ENCODE measurements at regions not wholly inside any gene's neighbourhood (a gene's known extent, or its start where the extent isn't known, plus 50 kb on each side); places are given as distances from the start of the nearest gene placed in this dataset.
"Not testable (repeated sequence)": the region's sequence is repeated elsewhere in the genome, so short reads cannot be mapped to it uniquely, and the experiment has no call there.

- H3K9ac ChIP-seq (ENCODE audit: low read depth, low read length, poor library complexity): no peak overlapping the region
- no peak overlapping the region for H2BK5ac ChIP-seq (ENCODE audit: low read length)
- H3K79me1 ChIP-seq (ENCODE audit: low read depth, low read length): no peaks in the 10 kb centered on the region
- no peak overlapping the region for H2AFZ ChIP-seq (ENCODE audit: low read length)
- peaks cover 2 to 13% of the 10 kb centered on the region in 2 donors for H3K4me1 ChIP-seq (ENCODE audit: control insufficient read depth in 2 of 2, insufficient read depth in 1 of 2, low read depth in 1 of 2, low read length in 2 of 2)
- no peak overlapping the region for H2BK120ac ChIP-seq (ENCODE audit: low read depth, low read length)
- H2BK12ac ChIP-seq (ENCODE audit: low read length): no peak overlapping the region
- H3K18ac ChIP-seq (ENCODE audit: low read length): no peak overlapping the region
- no peak overlapping the region for H2AK5ac ChIP-seq (ENCODE audit: low read depth, low read length)
- H3K4me2 ChIP-seq (ENCODE audit: insufficient read depth, low read length, poor library complexity, severe bottlenecking): no peak overlapping the region
- H3K14ac ChIP-seq (ENCODE audit: low read length): no peak overlapping the region
- H3K23ac ChIP-seq (ENCODE audit: low read depth, low read length, poor library complexity): no peak overlapping the region
- H3K9me3 ChIP-seq (replicated peaks in 1 of 2; ENCODE audit: control insufficient read depth in 2 of 2, insufficient read depth in 1 of 2, low read depth in 1 of 2, low read length in 2 of 2): no peaks in the 10 kb centered on the region
- H3K4me3 ChIP-seq (ENCODE audit: low read length in 2 of 2): no peak overlapping the region
- H3K36me3 ChIP-seq (replicated peaks in 1 of 2; ENCODE audit: control insufficient read depth in 2 of 2, insufficient read depth in 2 of 2, low read length in 2 of 2): no peaks in the 10 kb centered on the region
- H3K27me3 ChIP-seq (ENCODE audit: control insufficient read depth in 3 of 3, insufficient read depth in 3 of 3, low read depth in 1 of 3, low read length in 3 of 3): no peaks in the 10 kb centered on the region
- no peak overlapping the region for H2BK15ac ChIP-seq (ENCODE audit: low read length)
- H4K91ac ChIP-seq (ENCODE audit: low read depth, low read length, poor library complexity): no peak overlapping the region
- no peak overlapping the region for H3K4ac ChIP-seq (ENCODE audit: low read length)
- H3K27ac ChIP-seq (replicated peaks; ENCODE audit: low read length): no peak overlapping the region
- WGBS, 2 donors (ENCODE audit: extremely low coverage in 2 of 2, insufficient read length in 2 of 2, insufficient replicate concordance in 1 of 2): no CpG with 5 or more reads among the region's 2 CpGs
- no peak overlapping the region for H4K8ac ChIP-seq (ENCODE audit: low read depth, low read length)
- no peak for DNase-seq (ENCODE audit: low spot score)
These were observed 251.8 kb upstream of the POU5F2 start for GRCh38 chr5:93993161-93993560.

GRCh38 chr5:93990504-93991070 is 249.2 kb upstream of the POU5F2 start:
- no peak overlapping the region for H2BK120ac ChIP-seq (ENCODE audit: low read depth, low read length)
- no peak for DNase-seq (ENCODE audit: low spot score)
- H3K27me3 ChIP-seq (ENCODE audit: control insufficient read depth in 3 of 3, insufficient read depth in 3 of 3, low read depth in 1 of 3, low read length in 3 of 3): no peaks in the 10 kb centered on the region
- no peak overlapping the region for H3K4me2 ChIP-seq (ENCODE audit: insufficient read depth, low read length, poor library complexity, severe bottlenecking)
- H3K27ac ChIP-seq (replicated peaks; ENCODE audit: low read length): no peak overlapping the region
- no peaks in the 10 kb centered on the region for H3K36me3 ChIP-seq (replicated peaks in 1 of 2; ENCODE audit: control insufficient read depth in 2 of 2, insufficient read depth in 2 of 2, low read length in 2 of 2)
- H3K18ac ChIP-seq (ENCODE audit: low read length): no peak overlapping the region
- no peak overlapping the region for H3K4me3 ChIP-seq (ENCODE audit: low read length in 2 of 2)
- no peak overlapping the region for H3K4ac ChIP-seq (ENCODE audit: low read length)
- no peaks in the 10 kb centered on the region for H3K79me1 ChIP-seq (ENCODE audit: low read depth, low read length)
- H3K4me1 ChIP-seq (ENCODE audit: control insufficient read depth in 2 of 2, insufficient read depth in 1 of 2, low read depth in 1 of 2, low read length in 2 of 2): peaks cover 2 to 13% of the 10 kb centered on the region in 2 donors
- peaks cover 0 to 3% of the 10 kb centered on the region in 2 donors for H3K9me3 ChIP-seq (replicated peaks in 1 of 2; ENCODE audit: control insufficient read depth in 2 of 2, insufficient read depth in 1 of 2, low read depth in 1 of 2, low read length in 2 of 2)
- no peak overlapping the region for H3K14ac ChIP-seq (ENCODE audit: low read length)
- no peak overlapping the region for H4K91ac ChIP-seq (ENCODE audit: low read depth, low read length, poor library complexity)
- H3K23ac ChIP-seq (ENCODE audit: low read depth, low read length, poor library complexity): no peak overlapping the region
- no peak overlapping the region for H2BK5ac ChIP-seq (ENCODE audit: low read length)
- no peak overlapping the region for H2AK5ac ChIP-seq (ENCODE audit: low read depth, low read length)
- H4K8ac ChIP-seq (ENCODE audit: low read depth, low read length): no peak overlapping the region
- H2AFZ ChIP-seq (ENCODE audit: low read length): peak overlapping the region; percentile 63
- H3K9ac ChIP-seq (ENCODE audit: low read depth, low read length, poor library complexity): no peak overlapping the region
- H2BK15ac ChIP-seq (ENCODE audit: low read length): no peak overlapping the region
- no peak overlapping the region for H2BK12ac ChIP-seq (ENCODE audit: low read length)
- no CpG with 5 or more reads among the region's 2 CpGs for WGBS, 2 donors (ENCODE audit: extremely low coverage in 2 of 2, insufficient read length in 2 of 2, insufficient replicate concordance in 1 of 2)

- not testable (repeated sequence) for H3K4ac ChIP-seq (ENCODE audit: low read length); H2BK15ac ChIP-seq (ENCODE audit: low read length); H3K18ac ChIP-seq (ENCODE audit: low read length); H2AFZ ChIP-seq (ENCODE audit: low read length); H4K91ac ChIP-seq (ENCODE audit: low read depth, low read length, poor library complexity); H3K4me2 ChIP-seq (ENCODE audit: insufficient read depth, low read length, poor library complexity, severe bottlenecking); H2BK12ac ChIP-seq (ENCODE audit: low read length); H2BK5ac ChIP-seq (ENCODE audit: low read length); H3K9ac ChIP-seq (ENCODE audit: low read depth, low read length, poor library complexity); H3K14ac ChIP-seq (ENCODE audit: low read length); H3K79me1 ChIP-seq (ENCODE audit: low read depth, low read length); H3K27me3 ChIP-seq (ENCODE audit: control insufficient read depth in 3 of 3, insufficient read depth in 3 of 3, low read depth in 1 of 3, low read length in 3 of 3); H3K9me3 ChIP-seq (replicated peaks in 1 of 2; ENCODE audit: control insufficient read depth in 2 of 2, insufficient read depth in 1 of 2, low read depth in 1 of 2, low read length in 2 of 2); DNase-seq (ENCODE audit: low spot score); H4K8ac ChIP-seq (ENCODE audit: low read depth, low read length); H2BK120ac ChIP-seq (ENCODE audit: low read depth, low read length); H3K27ac ChIP-seq (replicated peaks; ENCODE audit: low read length); H2AK5ac ChIP-seq (ENCODE audit: low read depth, low read length); H3K4me3 ChIP-seq (ENCODE audit: low read length in 2 of 2); H3K23ac ChIP-seq (ENCODE audit: low read depth, low read length, poor library complexity); H3K4me1 ChIP-seq (ENCODE audit: control insufficient read depth in 2 of 2, insufficient read depth in 1 of 2, low read depth in 1 of 2, low read length in 2 of 2); H3K36me3 ChIP-seq (replicated peaks in 1 of 2; ENCODE audit: control insufficient read depth in 2 of 2, insufficient read depth in 2 of 2, low read length in 2 of 2)
- WGBS, 2 donors (ENCODE audit: extremely low coverage in 2 of 2, insufficient read length in 2 of 2, insufficient replicate concordance in 1 of 2): no CpG with 5 or more reads among the region's 45 CpGs
These were observed 244.7 kb upstream of the POU5F2 start for GRCh38 chr5:93985940-93986570.

DNA sequence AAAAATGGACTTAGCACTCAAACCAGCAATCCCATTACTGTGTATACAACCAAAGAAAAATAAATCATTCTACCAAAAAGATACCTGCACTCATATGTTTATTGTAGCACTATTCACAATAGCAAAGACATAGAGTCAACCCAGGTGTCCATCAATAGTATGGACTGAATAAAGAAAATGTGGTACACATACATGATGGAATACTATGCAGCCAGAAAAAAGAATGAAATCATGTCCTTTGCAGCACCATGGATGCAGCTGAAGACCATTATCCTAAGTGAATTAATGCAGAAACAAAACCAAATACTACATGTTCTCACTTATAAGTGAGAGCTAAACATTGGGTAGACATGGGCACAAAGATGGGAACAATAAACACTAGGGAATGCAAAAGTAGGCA is 236.8 kb upstream of the POU5F2 start:
- Histone ChIP-seq H3K9ac (ENCODE audit: low read depth, low read length, poor library complexity) (no peak overlapping the region), H4K8ac (ENCODE audit: low read depth, low read length) (no peak overlapping the region), H3K4ac (ENCODE audit: low read length) (no peak overlapping the region), H2AFZ (ENCODE audit: low read length) (no peak overlapping the region), H3K9me3 (replicated peaks in 1 of 2; ENCODE audit: control insufficient read depth in 2 of 2, insufficient read depth in 1 of 2, low read depth in 1 of 2, low read length in 2 of 2) (peaks cover 2 to 37% of the 10 kb centered on the region in 2 donors), H2BK5ac (ENCODE audit: low read length) (no peak overlapping the region), H2BK120ac (ENCODE audit: low read depth, low read length) (no peak overlapping the region), H3K79me1 (ENCODE audit: low read depth, low read length) (no peaks in the 10 kb centered on the region), H3K27me3 (ENCODE audit: control insufficient read depth in 3 of 3, insufficient read depth in 3 of 3, low read depth in 1 of 3, low read length in 3 of 3) (no peaks in the 10 kb centered on the region), H3K23ac (ENCODE audit: low read depth, low read length, poor library complexity) (no peak overlapping the region), H3K27ac (replicated peaks; ENCODE audit: low read length) (no peak overlapping the region), H3K4me1 (ENCODE audit: control insufficient read depth in 2 of 2, insufficient read depth in 1 of 2, low read depth in 1 of 2, low read length in 2 of 2) (no peaks in the 10 kb centered on the region), H2AK5ac (ENCODE audit: low read depth, low read length) (no peak overlapping the region), H3K14ac (ENCODE audit: low read length) (no peak overlapping the region), H3K18ac (ENCODE audit: low read length) (no peak overlapping the region), H4K91ac (ENCODE audit: low read depth, low read length, poor library complexity) (no peak overlapping the region), H2BK12ac (ENCODE audit: low read length) (no peak overlapping the region), H3K4me2 (ENCODE audit: insufficient read depth, low read length, poor library complexity, severe bottlenecking) (no peak overlapping the region), H3K4me3 (ENCODE audit: low read length in 2 of 2) (no peak overlapping the region), H2BK15ac (ENCODE audit: low read length) (no peak overlapping the region), H3K36me3 (replicated peaks in 1 of 2; ENCODE audit: control insufficient read depth in 2 of 2, insufficient read depth in 2 of 2, low read length in 2 of 2) (no peaks in the 10 kb centered on the region)
- DNase-seq (ENCODE audit: low spot score): no peak

Measured in neuronal stem cell (in vitro differentiated cells).